GM19397 (cell line): ENCODE measurements at regions not wholly inside any gene's neighbourhood (a gene's known extent, or its start where the extent isn't known, plus 50 kb on each side); places are given as distances from the start of the nearest gene placed in this dataset.
"Not testable (repeated sequence)": the region's sequence is repeated elsewhere in the genome, so short reads cannot be mapped to it uniquely, and the experiment has no call there.

Source experiments
- ATAC-seq: cut with Tn5 transposase; IDR thresholded peaks from one replicate; pipeline ENCODE4 v1.9.1; 2021; ENCODE audit warnings: mild to moderate bottlenecking, moderate library complexity; ENCODE audit not compliant: unreplicated experiment

GRCh38 chr15:98315971-98316370 is 332.4 kb upstream of the IGF1R start:
- ATAC-seq, result no peak

- ATAC-seq, result no peak
Measured at GRCh38 chr15:98321896-98322295, 326.4 kb upstream of the IGF1R start.

- ATAC-seq, result no peak
Measured at GRCh38 chr15:98322581-98322980, 325.8 kb upstream of the IGF1R start.

- ATAC-seq, result no peak
Measured at GRCh38 chr15:98324341-98324970, 323.9 kb upstream of the IGF1R start.

GRCh38 chr15:98326804-98327203 is 321.5 kb upstream of the IGF1R start:
- ATAC-seq, result no peak

- no peak for ATAC-seq
Measured at GRCh38 chr15:98330258-98330657, 318.1 kb upstream of the IGF1R start.

GRCh38 chr15:98330692-98331435 is 317.5 kb upstream of the IGF1R start:
- ATAC-seq, result no peak

GRCh38 chr15:98331676-98332075 is 316.7 kb upstream of the IGF1R start:
- no peak for ATAC-seq

- ATAC-seq, result no peak
Measured at GRCh38 chr15:98333251-98333650, 315.1 kb upstream of the IGF1R start.

GRCh38 chr15:98342911-98343310 is 305.4 kb upstream of the IGF1R start:
- no peak for ATAC-seq

GRCh38 chr15:98344591-98344990 is 303.7 kb upstream of the IGF1R start:
- no peak for ATAC-seq

GRCh38 chr15:98347001-98347400 is 301.3 kb upstream of the IGF1R start:
- ATAC-seq, result no peak

- ATAC-seq, result no peak
Measured at GRCh38 chr15:98347866-98348265, 300.5 kb upstream of the IGF1R start.

- no peak for ATAC-seq
Measured at GRCh38 chr15:98350276-98350675, 298.1 kb upstream of the IGF1R start.

- ATAC-seq, result not testable (repeated sequence)
Measured at GRCh38 chr15:98358274-98358673, 290.1 kb upstream of the IGF1R start.

- ATAC-seq, result no peak
Measured at GRCh38 chr15:98358971-98359370, 289.4 kb upstream of the IGF1R start.

- no peak for ATAC-seq
Measured at GRCh38 chr15:98363416-98363815, 284.9 kb upstream of the IGF1R start.

GRCh38 chr15:98363955-98364354 is 284.4 kb upstream of the IGF1R start:
- ATAC-seq, result no peak

GRCh38 chr15:98369081-98369716 is 279.1 kb upstream of the IGF1R start:
- no peak for ATAC-seq

GRCh38 chr15:98375513-98376340 is 272.6 kb upstream of the IGF1R start:
- no peak for ATAC-seq

GRCh38 chr15:98380721-98381120 is 267.6 kb upstream of the IGF1R start:
- ATAC-seq, result no peak
